PC-3 (cell line): ENCODE measurements at regions not wholly inside any gene's neighbourhood (a gene's known extent, or its start where the extent isn't known, plus 50 kb on each side); places are given as distances from the start of the nearest gene placed in this dataset.

Experiments used
- ATAC-seq: fragments of 200-7000 bp; cut with Tn5 transposase; 2 replicates; pipeline ENCODE4 v1.9.1; 2020; ENCODE audit warnings: mild to moderate bottlenecking, moderate library complexity
- BruUV-seq: library from RNA; stranded (reverse); fragments of 400-500 nt; replicated peaks from 2 replicates; lab custom pipeline; 2021; lab: Mats Ljungman, UMichigan
- CTCF ChIA-PET: fragments of 300-600 bp; sonication (Branson Sonifier 250); formaldehyde crosslinking; loops from one replicate; lab custom pipeline; 2022; ENCODE audit warnings: antibody characterized with exemption; lab: Charles Lee
- POLR2A ChIA-PET: fragments of 300-600 bp; sonication (Branson Sonifier 250); formaldehyde crosslinking; loops from one replicate; lab custom pipeline; 2022; ENCODE audit warnings: antibody characterized with exemption; ENCODE audit not compliant: unreplicated experiment; lab: Charles Lee
- DNase-seq: peaks from one replicate; pipeline ENCODE4 v3.0.0-alpha.2; 2015
- H2AFZ ChIP-seq: fragments of 300-600 bp; sonication (generic); 2 replicates; pipeline ENCODE4 v1.6.0; 2016; ENCODE audit warnings: antibody characterized with exemption, low read length
- H3F3A ChIP-seq: fragments of 300-600 bp; sonication (generic); one replicate; pipeline ENCODE4 v1.6.0; 2017; ENCODE audit warnings: antibody characterized with exemption, low read length, control low read depth, mild to moderate bottlenecking; ENCODE audit not compliant: unreplicated experiment
- H3K27ac ChIP-seq: fragments of 300-600 bp; sonication (generic); 2 replicates; pipeline ENCODE4 v1.5.1; 2016; ENCODE audit warnings: mild to moderate bottlenecking, low read length
- H3K27me3 ChIP-seq: fragments of 300-600 bp; sonication (generic); 2 replicates; pipeline ENCODE4 v1.6.1; 2016; ENCODE audit warnings: low read length, mixed read lengths
- H3K36me3 ChIP-seq: fragments of 300-600 bp; sonication (generic); 2 replicates; pipeline ENCODE4 v1.6.1; 2016; ENCODE audit warnings: low read depth, mixed run types, low read length, mixed read lengths
- H3K4me1 ChIP-seq: fragments of 300-600 bp; sonication (generic); 2 replicates; pipeline ENCODE4 v1.5.1; 2016; ENCODE audit warnings: low read length; ENCODE audit not compliant: insufficient read depth
- H3K4me2 ChIP-seq: fragments of 300-600 bp; sonication (generic); 2 replicates; pipeline ENCODE4 v1.6.0; 2016; ENCODE audit warnings: low read length
- H3K4me3 ChIP-seq: fragments of 300-600 bp; sonication (generic); 2 replicates; pipeline ENCODE4 v1.5.1; 2016; ENCODE audit warnings: mild to moderate bottlenecking, low read length, mixed read lengths
- H3K79me2 ChIP-seq: fragments of 300-600 bp; sonication (generic); 2 replicates; pipeline ENCODE4 v1.6.1; 2017; ENCODE audit warnings: low read length, mixed read lengths
- H3K9ac ChIP-seq: fragments of 300-600 bp; sonication (generic); 2 replicates; pipeline ENCODE4 v1.6.0; 2016; ENCODE audit warnings: mild to moderate bottlenecking, low read length
- H3K9me2 ChIP-seq: fragments of 300-600 bp; sonication (generic); replicated peaks from 2 replicates; pipeline ENCODE4 v1.6.1; 2016; ENCODE audit warnings: mixed run types, low read length, mixed read lengths
- H3K9me3 ChIP-seq: fragments of 300-600 bp; sonication (generic); 2 replicates; pipeline ENCODE4 v1.6.1; 2016; ENCODE audit warnings: low read length, mixed read lengths
- H4K20me1 ChIP-seq: fragments of 300-600 bp; sonication (generic); 2 replicates; pipeline ENCODE4 v1.6.1; 2016; ENCODE audit warnings: low read length, mixed read lengths
- EZH2 ChIP-seq: fragments of 300-600 bp; sonication (generic); IDR thresholded peaks from one replicate; pipeline ENCODE4 v1.6.1; 2017; ENCODE audit warnings: antibody characterized with exemption, mild to moderate bottlenecking, low read length; ENCODE audit not compliant: unreplicated experiment
- EZH2phosphoT487 ChIP-seq: fragments of 300-600 bp; sonication (generic); IDR thresholded peaks from 2 replicates; pipeline ENCODE4 v1.6.1; 2018; ENCODE audit warnings: mild to moderate bottlenecking, antibody characterized with exemption, low read length, borderline replicate concordance
- intact Hi-C: fragments of 100-400 bp; cut with micrococcal nuclease; formaldehyde crosslinking; loops from 2 replicates; pipeline ENCODE4 v1.9.0; 2023
- TF ChIP-seq, protein P1 (sequence below): fragments of 300-600 bp; sonication (generic); conservative IDR thresholded peaks from 2 replicates; pipeline ENCODE4 v1.5.1; 2017; ENCODE audit warnings: antibody characterized with exemption, low read depth, mild to moderate bottlenecking, low read length

DNA sequence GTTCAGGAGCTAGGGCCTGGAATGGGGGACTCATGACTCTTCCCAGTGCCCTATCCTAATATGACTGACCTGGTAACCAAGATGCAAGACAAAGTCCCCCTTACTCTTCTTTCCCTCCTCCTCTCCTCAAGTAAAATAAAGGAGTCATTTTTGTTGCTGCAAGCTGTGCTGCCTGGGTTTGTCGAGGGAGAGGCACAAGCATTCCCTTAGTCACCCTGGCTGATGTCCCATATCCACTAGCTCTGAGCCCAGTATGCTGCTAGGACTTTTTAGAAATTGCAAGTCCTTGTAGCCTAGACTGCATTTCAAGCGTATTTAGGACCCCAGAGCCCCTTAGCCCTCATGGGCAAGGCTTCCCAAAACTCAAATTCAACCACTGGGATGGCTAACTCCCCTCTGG is 338.5 kb upstream of the SETBP1 start:
- no peaks in the 10 kb centered on the region for H3F3A ChIP-seq
- no peak for TF ChIP-seq EZH2
- TF ChIP-seq EZH2phosphoT487 = no peak
- TF ChIP-seq, protein P1, sequence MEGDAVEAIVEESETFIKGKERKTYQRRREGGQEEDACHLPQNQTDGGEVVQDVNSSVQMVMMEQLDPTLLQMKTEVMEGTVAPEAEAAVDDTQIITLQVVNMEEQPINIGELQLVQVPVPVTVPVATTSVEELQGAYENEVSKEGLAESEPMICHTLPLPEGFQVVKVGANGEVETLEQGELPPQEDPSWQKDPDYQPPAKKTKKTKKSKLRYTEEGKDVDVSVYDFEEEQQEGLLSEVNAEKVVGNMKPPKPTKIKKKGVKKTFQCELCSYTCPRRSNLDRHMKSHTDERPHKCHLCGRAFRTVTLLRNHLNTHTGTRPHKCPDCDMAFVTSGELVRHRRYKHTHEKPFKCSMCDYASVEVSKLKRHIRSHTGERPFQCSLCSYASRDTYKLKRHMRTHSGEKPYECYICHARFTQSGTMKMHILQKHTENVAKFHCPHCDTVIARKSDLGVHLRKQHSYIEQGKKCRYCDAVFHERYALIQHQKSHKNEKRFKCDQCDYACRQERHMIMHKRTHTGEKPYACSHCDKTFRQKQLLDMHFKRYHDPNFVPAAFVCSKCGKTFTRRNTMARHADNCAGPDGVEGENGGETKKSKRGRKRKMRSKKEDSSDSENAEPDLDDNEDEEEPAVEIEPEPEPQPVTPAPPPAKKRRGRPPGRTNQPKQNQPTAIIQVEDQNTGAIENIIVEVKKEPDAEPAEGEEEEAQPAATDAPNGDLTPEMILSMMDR = no peak
- no TSS peak for BruUV-seq
- H3K27ac ChIP-seq = peak overlapping the region; percentile 97
- no peaks in the 10 kb centered on the region for H4K20me1 ChIP-seq
- no peak overlapping the region for H2AFZ ChIP-seq
- no peak overlapping the region for H3K4me3 ChIP-seq
- peak overlapping the region; percentile 46 for H3K4me2 ChIP-seq
- peaks cover 25% of the 10 kb centered on the region for H3K4me1 ChIP-seq
- H3K36me3 ChIP-seq = no peaks in the 10 kb centered on the region
- H3K9ac ChIP-seq = peak overlapping the region; percentile 63
- ChIA-PET POLR2A (no interaction called here), CTCF (no interaction called here)
- DNase-seq (peak; percentile 62), ATAC-seq (peak; percentile 71)
- H3K79me2 ChIP-seq = no peaks in the 10 kb centered on the region
- intact Hi-C loops = no loop called here
- H3K27me3 ChIP-seq = no peaks in the 10 kb centered on the region
- H3K9me2 ChIP-seq = no peaks in the 10 kb centered on the region
- H3K9me3 ChIP-seq = no peaks in the 10 kb centered on the region

DNA sequence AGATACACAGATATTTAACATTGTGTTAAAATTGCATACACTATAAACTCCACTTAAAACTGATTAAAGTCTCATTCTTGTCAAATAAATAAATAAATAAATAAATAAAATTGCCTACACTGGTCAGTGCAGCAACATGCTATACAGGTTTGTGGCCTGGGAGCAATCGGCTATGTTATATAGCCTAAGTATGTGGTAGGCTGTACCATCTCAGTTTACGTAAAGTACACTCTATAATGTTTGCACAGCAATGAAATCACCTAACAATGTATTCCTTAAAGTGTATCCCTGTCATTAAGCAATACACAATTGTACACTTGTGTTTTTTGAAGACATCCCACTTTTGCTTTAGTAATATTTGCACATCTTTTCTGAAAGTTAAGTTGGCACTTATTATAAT is 337.7 kb upstream of the SETBP1 start:
- H3K4me2 ChIP-seq = no peak overlapping the region
- TF ChIP-seq EZH2 (no peak), EZH2phosphoT487 (no peak)
- TF ChIP-seq, protein P1 = no peak
- H4K20me1 ChIP-seq = no peaks in the 10 kb centered on the region
- H3K9me3 ChIP-seq = no peaks in the 10 kb centered on the region
- no peak overlapping the region for H3K4me3 ChIP-seq
- H3K4me1 ChIP-seq = peaks cover 25% of the 10 kb centered on the region
- no peaks in the 10 kb centered on the region for H3F3A ChIP-seq
- H3K36me3 ChIP-seq = no peaks in the 10 kb centered on the region
- peak overlapping the region; percentile 63 for H3K9ac ChIP-seq
- intact Hi-C loops = no loop called here
- H3K27me3 ChIP-seq = no peaks in the 10 kb centered on the region
- H3K79me2 ChIP-seq = no peaks in the 10 kb centered on the region
- H3K27ac ChIP-seq = peak overlapping the region; percentile 97
- ChIA-PET POLR2A (no interaction called here), CTCF (no interaction called here)
- H3K9me2 ChIP-seq = no peaks in the 10 kb centered on the region
- ATAC-seq = peak; percentile 69
- peak; percentile 64 for DNase-seq
- no peak overlapping the region for H2AFZ ChIP-seq
- no TSS peak for BruUV-seq

DNA sequence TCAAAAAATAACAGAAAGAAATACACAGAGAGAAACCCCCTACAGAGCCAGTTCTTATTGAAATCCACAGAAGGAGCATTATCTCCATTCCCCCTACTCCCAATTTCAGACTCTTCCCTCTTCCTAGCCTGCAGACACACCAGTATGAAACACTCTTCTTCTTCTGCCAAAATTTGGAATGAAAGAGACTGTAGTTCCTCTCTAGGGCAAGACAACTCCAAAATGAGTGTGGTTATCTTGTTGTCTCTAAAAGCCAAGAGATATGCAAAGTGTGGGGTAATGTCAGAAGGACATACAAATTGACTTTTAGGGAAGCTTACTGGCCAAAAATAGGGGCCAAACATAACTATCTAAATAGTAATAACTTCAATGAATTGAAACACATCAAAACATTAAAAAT is 337.1 kb upstream of the SETBP1 start:
- Histone ChIP-seq H3F3A (no peaks in the 10 kb centered on the region), H3K4me3 (no peak overlapping the region), H3K4me2 (no peak overlapping the region), H3K9ac (no peak overlapping the region), H3K4me1 (peaks cover 25% of the 10 kb centered on the region), H3K9me3 (no peaks in the 10 kb centered on the region), H3K27ac (peak overlapping the region; percentile 74), H2AFZ (no peak overlapping the region), H3K27me3 (no peaks in the 10 kb centered on the region), H4K20me1 (no peaks in the 10 kb centered on the region), H3K9me2 (no peaks in the 10 kb centered on the region), H3K36me3 (no peaks in the 10 kb centered on the region), H3K79me2 (no peaks in the 10 kb centered on the region)
- intact Hi-C loops = no loop called here
- DNase-seq (no peak), ATAC-seq (no peak)
- POLR2A ChIA-PET = no interaction called here
- CTCF ChIA-PET = no interaction called here
- no TSS peak for BruUV-seq
- TF ChIP-seq, protein P1 = no peak
- TF ChIP-seq EZH2 (no peak), EZH2phosphoT487 (no peak)
